Activated naive CD4-positive, alpha-beta T cell treated with Interleukin-2 at 50 U/mL for 16 hours (primary cell): ENCODE measurements at regions not wholly inside any gene's neighbourhood (a gene's known extent, or its start where the extent isn't known, plus 50 kb on each side); places are given as distances from the start of the nearest gene placed in this dataset.
A peak's percentile ranks its signal among the peaks of the same experiment; 100 is the strongest.
"Not testable (repeated sequence)": the region's sequence is repeated elsewhere in the genome, so short reads cannot be mapped to it uniquely, and the experiment has no call there.

Source experiments
- DNase-seq: peaks from one replicate; pipeline ENCODE4 v3.0.0-alpha.2; 2020

- no peak for DNase-seq
Observed at GRCh38 chr10:114872519-114873087, 51.0 kb downstream of the FHIP2A start.

- no peak for DNase-seq
Observed at GRCh38 chr10:114874827-114875411, 53.3 kb downstream of the FHIP2A start.

- DNase-seq = not testable (repeated sequence)
Observed at GRCh38 chr10:114875590-114876081, 54.1 kb downstream of the FHIP2A start.

- no peak for DNase-seq
Observed at GRCh38 chr10:114876169-114876568, 54.6 kb downstream of the FHIP2A start.

- peak; percentile 33 for DNase-seq
Observed at GRCh38 chr10:114876602-114877300, 55.2 kb downstream of the FHIP2A start.

- no peak for DNase-seq
Observed at GRCh38 chr10:114877301-114877644, 55.7 kb downstream of the FHIP2A start.

- DNase-seq = no peak
Observed at GRCh38 chr10:114879093-114879492, 57.5 kb downstream of the FHIP2A start.

- peak; percentile 48 for DNase-seq
Observed at GRCh38 chr10:114879541-114880158, 58.1 kb downstream of the FHIP2A start.

GRCh38 chr10:114881417-114881816, 56.6 kb upstream of the TRUB1 start:
- no peak for DNase-seq

- DNase-seq = no peak
Observed at GRCh38 chr10:114881901-114882300, 56.1 kb upstream of the TRUB1 start.

GRCh38 chr10:114885443-114885842, 52.6 kb upstream of the TRUB1 start:
- no peak for DNase-seq
